BJ (cell line): ENCODE measurements at regions not wholly inside any gene's neighbourhood (a gene's known extent, or its start where the extent isn't known, plus 50 kb on each side); places are given as distances from the start of the nearest gene placed in this dataset.

Experiments used
- CTCF ChIA-PET: fragments of 350-600 bp; formaldehyde crosslinking; extraction: SDS; loops from one replicate; lab custom pipeline; 2021; ENCODE audit warnings: antibody characterized with exemption, inconsistent platforms; lab: Yijun Ruan, JAX
- POLR2A ChIA-PET: fragments of 300-600 bp; sonication (Branson Sonifier 250); formaldehyde crosslinking; extraction: SDS; loops from one replicate; lab custom pipeline; 2021; ENCODE audit warnings: antibody characterized with exemption; lab: Charles Lee
- DNase-seq: peaks from one replicate; pipeline ENCODE4 v3.0.0-alpha.2; 2011; ENCODE audit warnings: low read depth
- H3K27me3 ChIP-seq: 2 replicates; pipeline ENCODE4 v1.6.0; 2011; ENCODE audit warnings: low read length; ENCODE audit not compliant: control insufficient read depth, insufficient read depth
- H3K36me3 ChIP-seq: 2 replicates; pipeline ENCODE4 v1.5.1; 2011; ENCODE audit warnings: low read length; ENCODE audit not compliant: control insufficient read depth, insufficient read depth
- H3K4me3 ChIP-seq: 2 replicates; pipeline ENCODE4 v1.5.1; 2011; ENCODE audit warnings: low read depth, mild to moderate bottlenecking, control low read depth, low read length
- TF ChIP-seq, protein P1 (sequence below): IDR thresholded peaks from 2 replicates; pipeline ENCODE4 v1.5.1; 2011; ENCODE audit warnings: low read depth, mild to moderate bottlenecking, control low read depth, inconsistent platforms, low read length, moderate library complexity; ENCODE audit not compliant: insufficient read depth

GRCh38 chrX:124518885-124519284, 172.5 kb downstream of the SH2D1A start:
- Histone ChIP-seq H3K27me3 (no peaks in the 10 kb centered on the region), H3K4me3 (no peak overlapping the region), H3K36me3 (no peaks in the 10 kb centered on the region)
- CTCF ChIA-PET: no interaction called here
- TF ChIP-seq, protein P1, sequence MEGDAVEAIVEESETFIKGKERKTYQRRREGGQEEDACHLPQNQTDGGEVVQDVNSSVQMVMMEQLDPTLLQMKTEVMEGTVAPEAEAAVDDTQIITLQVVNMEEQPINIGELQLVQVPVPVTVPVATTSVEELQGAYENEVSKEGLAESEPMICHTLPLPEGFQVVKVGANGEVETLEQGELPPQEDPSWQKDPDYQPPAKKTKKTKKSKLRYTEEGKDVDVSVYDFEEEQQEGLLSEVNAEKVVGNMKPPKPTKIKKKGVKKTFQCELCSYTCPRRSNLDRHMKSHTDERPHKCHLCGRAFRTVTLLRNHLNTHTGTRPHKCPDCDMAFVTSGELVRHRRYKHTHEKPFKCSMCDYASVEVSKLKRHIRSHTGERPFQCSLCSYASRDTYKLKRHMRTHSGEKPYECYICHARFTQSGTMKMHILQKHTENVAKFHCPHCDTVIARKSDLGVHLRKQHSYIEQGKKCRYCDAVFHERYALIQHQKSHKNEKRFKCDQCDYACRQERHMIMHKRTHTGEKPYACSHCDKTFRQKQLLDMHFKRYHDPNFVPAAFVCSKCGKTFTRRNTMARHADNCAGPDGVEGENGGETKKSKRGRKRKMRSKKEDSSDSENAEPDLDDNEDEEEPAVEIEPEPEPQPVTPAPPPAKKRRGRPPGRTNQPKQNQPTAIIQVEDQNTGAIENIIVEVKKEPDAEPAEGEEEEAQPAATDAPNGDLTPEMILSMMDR: no peak
- POLR2A ChIA-PET: no interaction called here
- DNase-seq: no peak

DNA sequence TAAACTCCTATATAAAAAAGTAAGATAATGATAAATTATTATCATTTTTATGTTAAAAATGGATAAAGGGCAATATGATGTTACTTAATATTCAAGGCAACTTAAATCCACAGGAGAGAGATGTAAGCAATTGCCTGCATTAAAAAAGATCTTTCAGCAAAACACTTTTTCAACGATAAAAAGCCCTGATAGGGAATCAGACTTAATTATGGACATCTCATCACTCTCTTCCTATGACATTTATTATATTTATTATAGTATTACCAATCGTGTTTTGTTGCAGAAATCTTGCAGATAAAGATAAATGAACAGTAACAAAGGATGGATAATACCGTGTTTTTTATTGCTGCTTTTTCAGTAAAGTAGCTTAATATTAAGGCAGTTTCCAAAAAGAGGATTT, 178.5 kb downstream of the SH2D1A start:
- TF ChIP-seq, protein P1: no peak
- ChIA-PET POLR2A (no interaction called here), CTCF (no interaction called here)
- DNase-seq: no peak
- Histone ChIP-seq H3K4me3 (no peak overlapping the region), H3K27me3 (no peaks in the 10 kb centered on the region), H3K36me3 (no peaks in the 10 kb centered on the region)

DNA sequence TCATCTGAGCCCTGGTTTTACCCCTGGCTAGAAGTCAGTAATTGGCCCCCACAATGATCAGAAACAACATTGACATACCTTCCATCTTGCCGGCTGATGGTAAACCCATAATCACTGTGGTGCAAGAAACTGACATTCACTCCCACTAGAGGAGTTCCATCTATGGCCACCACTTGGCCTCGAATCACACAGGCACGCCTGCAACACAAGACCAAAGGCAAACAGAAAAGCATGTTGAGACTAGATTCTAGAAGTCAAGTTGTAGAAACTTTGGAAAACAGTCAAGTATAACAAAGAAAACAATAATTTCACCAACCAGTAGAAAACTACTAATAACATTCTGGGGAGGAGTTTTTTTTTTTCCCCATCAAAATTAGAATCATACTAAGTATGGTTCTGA, 183.4 kb downstream of the SH2D1A start:
- Histone ChIP-seq H3K27me3 (no peaks in the 10 kb centered on the region), H3K4me3 (no peak overlapping the region), H3K36me3 (no peaks in the 10 kb centered on the region)
- ChIA-PET POLR2A (no interaction called here), CTCF (no interaction called here)
- TF ChIP-seq, protein P1: no peak
- no peak for DNase-seq

DNA sequence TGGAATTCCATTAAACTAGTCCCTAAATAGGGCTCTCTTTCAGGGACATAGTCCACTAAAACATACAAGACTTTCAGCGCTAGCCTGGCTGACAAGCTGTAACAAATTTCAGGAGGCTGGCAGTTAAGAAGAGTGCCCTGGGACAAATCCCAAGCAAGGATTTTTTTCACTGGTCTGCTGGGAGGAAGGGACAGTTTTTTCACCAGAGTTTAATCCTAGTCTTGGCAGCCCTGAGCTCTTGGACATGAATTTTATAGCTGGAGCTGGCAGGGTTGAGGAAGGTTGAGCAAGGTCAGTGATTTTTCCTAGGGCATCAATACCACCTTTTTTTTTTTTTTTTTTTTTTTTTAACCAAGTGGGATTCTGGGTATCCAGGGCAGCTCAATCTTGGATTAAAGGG, 184.4 kb downstream of the SH2D1A start:
- CTCF ChIA-PET: no interaction called here
- no peaks in the 10 kb centered on the region for H3K36me3 ChIP-seq
- TF ChIP-seq, protein P1: no peak
- H3K4me3 ChIP-seq: no peak overlapping the region
- no peak for DNase-seq
- POLR2A ChIA-PET: no interaction called here
- no peaks in the 10 kb centered on the region for H3K27me3 ChIP-seq

DNA sequence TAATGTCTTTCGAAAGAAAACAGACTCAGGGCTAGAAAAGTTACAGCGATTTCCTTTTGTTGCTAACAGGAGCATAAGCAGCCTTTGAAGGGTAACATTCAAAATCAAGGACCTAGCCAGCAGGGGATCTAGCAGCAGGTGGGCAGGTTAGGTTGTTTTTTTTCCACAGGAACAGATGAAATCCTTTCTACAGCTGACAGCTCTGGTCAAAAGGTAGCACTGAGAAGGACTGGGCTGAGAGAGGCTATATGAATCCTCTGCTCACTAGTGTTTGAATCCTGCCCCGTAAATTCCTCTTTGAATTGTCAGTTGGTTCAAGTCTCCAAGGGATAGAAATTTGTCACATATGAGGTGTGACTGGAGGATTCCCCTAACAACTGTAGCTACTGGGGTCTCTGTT, 188.2 kb downstream of the SH2D1A start:
- H3K36me3 ChIP-seq: no peaks in the 10 kb centered on the region
- H3K27me3 ChIP-seq: no peaks in the 10 kb centered on the region
- CTCF ChIA-PET: no interaction called here
- TF ChIP-seq, protein P1: no peak
- H3K4me3 ChIP-seq: no peak overlapping the region
- POLR2A ChIA-PET: no interaction called here
- no peak for DNase-seq
